Endodermal cell (in vitro differentiated cells): ENCODE measurements at regions not wholly inside any gene's neighbourhood (a gene's known extent, or its start where the extent isn't known, plus 50 kb on each side); places are given as distances from the start of the nearest gene placed in this dataset.

Experiments
- DNase-seq: peaks from one replicate; pipeline ENCODE4 v3.0.0-alpha.2; 2017
- H3K27ac ChIP-seq: 2 replicates; pipeline ENCODE4 v1.5.1; 2013; ENCODE audit warnings: mild to moderate bottlenecking, low read depth, low read length, moderate library complexity
- H3K27me3 ChIP-seq: 2 replicates; pipeline ENCODE4 v1.6.1; 2013; ENCODE audit warnings: mild to moderate bottlenecking, low read length, moderate library complexity; ENCODE audit not compliant: insufficient read depth, control insufficient read depth, poor library complexity, severe bottlenecking
- H3K36me3 ChIP-seq: 2 replicates; pipeline ENCODE4 v1.7.0; 2013; ENCODE audit warnings: mild to moderate bottlenecking, low read length, moderate library complexity; ENCODE audit not compliant: control insufficient read depth, insufficient read depth
- H3K4me1 ChIP-seq: one replicate; pipeline ENCODE4 v1.7.0; 2013; ENCODE audit warnings: low read length; ENCODE audit not compliant: control insufficient read depth, insufficient read depth
- H3K4me3 ChIP-seq: 2 replicates; pipeline ENCODE4 v1.5.1; 2013; ENCODE audit warnings: mild to moderate bottlenecking, low read length, moderate library complexity
- H3K9ac ChIP-seq: 2 replicates; pipeline ENCODE4 v1.6.1; 2013; ENCODE audit warnings: mild to moderate bottlenecking, low read length, moderate library complexity; ENCODE audit not compliant: poor library complexity, severe bottlenecking; ENCODE audit errors: extremely low read depth
- H3K9me3 ChIP-seq: 2 replicates; pipeline ENCODE4 v1.6.1; 2013; ENCODE audit warnings: mild to moderate bottlenecking, low read length, moderate library complexity; ENCODE audit not compliant: control insufficient read depth
- H3K27ac Mint-ChIP-seq: 2 replicates; pipeline ENCODE4 v1.8.0; 2020; ENCODE audit warnings: mixed read lengths
- H3K27me3 Mint-ChIP-seq: 2 replicates; pipeline ENCODE4 v1.8.0; 2021; ENCODE audit warnings: mild to moderate bottlenecking, mixed read lengths; ENCODE audit not compliant: insufficient read depth
- H3K36me3 Mint-ChIP-seq: 2 replicates; pipeline ENCODE4 v1.8.0; 2020; ENCODE audit warnings: low read depth, mixed read lengths
- H3K4me1 Mint-ChIP-seq: 2 replicates; pipeline ENCODE4 v1.8.0; 2020; ENCODE audit warnings: mixed read lengths
- H3K4me3 Mint-ChIP-seq: 2 replicates; pipeline ENCODE4 v1.8.0; 2020; ENCODE audit warnings: mild to moderate bottlenecking, moderate library complexity, mixed read lengths
- H3K9me3 Mint-ChIP-seq: 2 replicates; pipeline ENCODE4 v1.8.0; 2020; ENCODE audit warnings: mild to moderate bottlenecking, mixed read lengths
- WGBS, 2 experiments: methylation state at CpG; one replicate each; pipeline versions ENCODE4 v1.1.5 to v1.1.7; 2013; ENCODE audit warnings: missing lambda C conversion rate in 2 of 2, mixed read lengths in 1 of 2; ENCODE audit not compliant: insufficient coverage in 1 of 2, insufficient read length in 1 of 2; 5-methylcytosine and 5-hydroxymethylcytosine counted together
- TF ChIP-seq, protein P1 (sequence below): fragments of 200-600 bp; sonication (generic); conservative IDR thresholded peaks from 2 replicates; pipeline ENCODE4 v1.5.0; 2021; ENCODE audit warnings: antibody characterized with exemption, mild to moderate bottlenecking

DNA sequence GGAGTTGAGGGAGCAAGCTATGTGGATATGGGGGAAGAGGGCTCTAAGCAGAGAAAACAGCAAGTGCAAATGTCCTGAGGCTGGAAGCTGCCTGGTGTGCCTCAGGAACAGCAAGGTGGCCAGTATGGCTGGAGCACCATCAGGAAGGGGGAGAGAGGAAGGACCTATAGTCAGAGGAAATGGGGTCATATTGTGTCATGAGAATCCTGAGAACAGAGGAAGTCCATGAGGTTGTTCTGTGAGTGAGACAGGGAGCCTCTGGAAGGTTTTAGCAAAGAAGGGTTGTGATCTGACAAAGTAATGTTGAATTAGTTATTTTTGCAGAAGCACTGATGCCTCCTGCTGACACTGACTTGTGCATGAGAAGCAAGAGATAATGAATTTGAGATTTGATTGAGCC is 204.3 kb downstream of the PTEN start:
- no peak for DNase-seq
- H3K4me1 ChIP-seq, result peaks cover 5% of the 10 kb centered on the region
- Mint-ChIP-seq H3K27ac (no peak overlapping the region), H3K27me3 (peaks cover 1% of the 10 kb centered on the region), H3K4me3 (no peak overlapping the region), H3K9me3 (no peaks in the 10 kb centered on the region), H3K4me1 (peaks cover 17% of the 10 kb centered on the region), H3K36me3 (no peaks in the 10 kb centered on the region)
- H3K9me3 ChIP-seq, result no peaks in the 10 kb centered on the region
- H3K27ac ChIP-seq, result no peak overlapping the region
- TF ChIP-seq, protein P1, sequence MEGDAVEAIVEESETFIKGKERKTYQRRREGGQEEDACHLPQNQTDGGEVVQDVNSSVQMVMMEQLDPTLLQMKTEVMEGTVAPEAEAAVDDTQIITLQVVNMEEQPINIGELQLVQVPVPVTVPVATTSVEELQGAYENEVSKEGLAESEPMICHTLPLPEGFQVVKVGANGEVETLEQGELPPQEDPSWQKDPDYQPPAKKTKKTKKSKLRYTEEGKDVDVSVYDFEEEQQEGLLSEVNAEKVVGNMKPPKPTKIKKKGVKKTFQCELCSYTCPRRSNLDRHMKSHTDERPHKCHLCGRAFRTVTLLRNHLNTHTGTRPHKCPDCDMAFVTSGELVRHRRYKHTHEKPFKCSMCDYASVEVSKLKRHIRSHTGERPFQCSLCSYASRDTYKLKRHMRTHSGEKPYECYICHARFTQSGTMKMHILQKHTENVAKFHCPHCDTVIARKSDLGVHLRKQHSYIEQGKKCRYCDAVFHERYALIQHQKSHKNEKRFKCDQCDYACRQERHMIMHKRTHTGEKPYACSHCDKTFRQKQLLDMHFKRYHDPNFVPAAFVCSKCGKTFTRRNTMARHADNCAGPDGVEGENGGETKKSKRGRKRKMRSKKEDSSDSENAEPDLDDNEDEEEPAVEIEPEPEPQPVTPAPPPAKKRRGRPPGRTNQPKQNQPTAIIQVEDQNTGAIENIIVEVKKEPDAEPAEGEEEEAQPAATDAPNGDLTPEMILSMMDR, result no peak
- H3K27me3 ChIP-seq, result no peaks in the 10 kb centered on the region
- no peaks in the 10 kb centered on the region for H3K36me3 ChIP-seq
- no peak overlapping the region for H3K9ac ChIP-seq
- no peak overlapping the region for H3K4me3 ChIP-seq

DNA sequence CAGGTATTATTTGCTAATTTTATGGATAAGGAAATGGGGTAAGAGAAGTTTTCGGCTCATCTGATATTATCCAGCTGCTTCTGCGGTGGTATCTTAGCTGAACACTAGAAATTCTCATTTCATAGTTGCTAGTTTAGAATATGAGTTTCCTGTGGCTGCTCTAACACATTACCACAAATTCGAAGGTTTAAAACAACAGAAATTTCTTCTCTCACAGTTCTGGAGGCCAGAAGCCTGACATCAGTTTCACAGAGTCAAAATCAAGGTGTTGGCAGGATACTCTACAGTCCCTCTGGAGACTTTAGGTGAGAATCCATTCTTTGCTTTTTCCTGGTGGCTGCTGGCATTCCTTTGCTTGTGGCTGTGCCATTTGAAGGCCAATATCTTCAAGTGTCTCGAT is 205.9 kb downstream of the PTEN start:
- no peaks in the 10 kb centered on the region for H3K36me3 Mint-ChIP-seq
- H3K27ac Mint-ChIP-seq, result no peak overlapping the region
- Histone ChIP-seq H3K36me3 (no peaks in the 10 kb centered on the region), H3K9ac (no peak overlapping the region), H3K9me3 (no peaks in the 10 kb centered on the region), H3K27ac (no peak overlapping the region), H3K4me1 (no peaks in the 10 kb centered on the region), H3K4me3 (no peak overlapping the region), H3K27me3 (no peaks in the 10 kb centered on the region)
- no peaks in the 10 kb centered on the region for H3K27me3 Mint-ChIP-seq
- H3K9me3 Mint-ChIP-seq, result no peaks in the 10 kb centered on the region
- no peak for DNase-seq
- H3K4me1 Mint-ChIP-seq, result peaks cover 12% of the 10 kb centered on the region
- no peak overlapping the region for H3K4me3 Mint-ChIP-seq
- TF ChIP-seq, protein P1, result no peak
- WGBS, 2 experiments, result 90 to 96% methylated on average over 4 of the region's 4 CpGs

DNA sequence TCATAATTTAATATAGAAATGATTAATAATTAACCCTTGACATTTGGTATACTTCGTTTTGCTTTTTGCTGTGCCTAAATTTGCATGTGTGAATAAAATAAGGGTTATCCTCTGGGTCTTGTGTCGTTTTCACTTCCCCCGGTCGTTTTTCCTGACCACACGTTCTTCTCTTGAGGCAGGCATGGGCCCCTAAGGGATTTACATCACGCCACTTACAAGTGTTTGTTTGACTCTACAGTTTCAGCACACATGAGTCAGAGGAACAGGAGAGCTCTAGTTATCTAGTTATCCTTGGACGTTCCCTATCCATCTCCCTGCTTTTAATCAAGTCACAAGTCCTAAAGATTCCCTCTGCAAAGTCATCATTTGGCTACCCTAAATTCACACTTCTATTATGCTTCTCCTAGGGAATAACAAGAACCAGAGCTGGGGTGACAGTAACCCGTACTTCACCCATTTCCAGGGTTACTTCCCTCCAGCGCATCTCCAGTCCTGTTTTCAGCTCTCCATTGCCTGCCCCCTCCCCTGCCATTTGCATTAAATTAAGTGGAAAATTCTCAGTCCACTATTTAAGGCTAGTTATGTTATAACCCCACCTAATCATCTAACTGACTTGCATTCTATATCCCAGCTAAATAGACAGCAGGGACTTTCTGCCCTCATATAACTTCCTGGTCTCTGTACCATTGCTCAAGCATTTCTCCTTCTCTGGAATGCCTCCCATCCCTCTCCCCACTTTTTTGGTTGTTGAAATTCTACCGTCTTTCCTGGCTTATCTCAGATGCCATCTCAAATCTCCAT is 206.9 kb downstream of the PTEN start:
- no peaks in the 10 kb centered on the region for H3K9me3 Mint-ChIP-seq
- Histone ChIP-seq H3K4me1 (no peaks in the 10 kb centered on the region), H3K27ac (no peak overlapping the region), H3K4me3 (no peak overlapping the region), H3K36me3 (no peaks in the 10 kb centered on the region), H3K9me3 (no peaks in the 10 kb centered on the region), H3K9ac (no peak overlapping the region), H3K27me3 (no peaks in the 10 kb centered on the region)
- 85 to 89% methylated on average over 8 to 10 of the region's 10 CpGs for WGBS, 2 experiments
- no peak for DNase-seq
- no peaks in the 10 kb centered on the region for H3K36me3 Mint-ChIP-seq
- H3K4me3 Mint-ChIP-seq, result no peak overlapping the region
- no peak overlapping the region for H3K27ac Mint-ChIP-seq
- peaks cover 12% of the 10 kb centered on the region for H3K4me1 Mint-ChIP-seq
- no peaks in the 10 kb centered on the region for H3K27me3 Mint-ChIP-seq
- TF ChIP-seq, protein P1, result no peak
